H9 (cell line): ENCODE measurements at regions not wholly inside any gene's neighbourhood (a gene's known extent, or its start where the extent isn't known, plus 50 kb on each side); places are given as distances from the start of the nearest gene placed in this dataset.

Experiments used
- DNase-seq: peaks from one replicate; pipeline ENCODE4 v3.0.0-alpha.2; 2017
- H2AFZ ChIP-seq: one replicate; pipeline ENCODE4 v1.6.1; 2013; ENCODE audit warnings: mild to moderate bottlenecking, low read length, control low read depth, moderate library complexity
- H2AK5ac ChIP-seq: 2 replicates; pipeline ENCODE4 v1.6.1; 2013; ENCODE audit warnings: low read length, control low read depth, mixed read lengths; ENCODE audit not compliant: insufficient read length
- H2BK120ac ChIP-seq: one replicate; pipeline ENCODE4 v1.6.1; 2013; ENCODE audit warnings: low read depth, mild to moderate bottlenecking, low read length, control low read depth, inconsistent platforms; ENCODE audit not compliant: poor library complexity, severe bottlenecking
- H2BK12ac ChIP-seq: 2 replicates; pipeline ENCODE4 v1.6.1; 2013; ENCODE audit warnings: low read length, control low read depth, mixed read lengths, low read depth; ENCODE audit not compliant: insufficient read length
- H2BK15ac ChIP-seq: 2 replicates; pipeline ENCODE4 v1.6.1; 2013; ENCODE audit warnings: low read depth, low read length, control low read depth
- H2BK20ac ChIP-seq: one replicate; pipeline ENCODE4 v1.6.1; 2013; ENCODE audit warnings: low read depth, mild to moderate bottlenecking, low read length, control low read depth, inconsistent platforms; ENCODE audit not compliant: poor library complexity, severe bottlenecking
- H2BK5ac ChIP-seq: 2 replicates; pipeline ENCODE4 v1.6.1; 2013; ENCODE audit warnings: low read length, control low read depth, mixed read lengths; ENCODE audit not compliant: insufficient read length
- H3K14ac ChIP-seq: 2 replicates; pipeline ENCODE4 v1.6.1; 2013; ENCODE audit warnings: low read length, control low read depth; ENCODE audit not compliant: insufficient read depth
- H3K18ac ChIP-seq: 2 replicates; pipeline ENCODE4 v1.6.1; 2013; ENCODE audit warnings: low read depth, mild to moderate bottlenecking, mixed read lengths, low read length, control low read depth; ENCODE audit not compliant: insufficient read length
- H3K23ac ChIP-seq: 2 replicates; pipeline ENCODE4 v1.6.1; 2013; ENCODE audit warnings: low read length, control low read depth, mixed read lengths, low read depth; ENCODE audit not compliant: insufficient read length
- H3K23me2 ChIP-seq: 2 replicates; pipeline ENCODE4 v1.6.1; 2013; ENCODE audit warnings: low read depth, mild to moderate bottlenecking, mixed read lengths, low read length, control low read depth; ENCODE audit not compliant: insufficient read length, poor library complexity, severe bottlenecking
- H3K27ac ChIP-seq: 2 replicates; pipeline ENCODE4 v1.5.1; 2013; ENCODE audit warnings: low read length, control low read depth, mixed read lengths, low read depth; ENCODE audit not compliant: insufficient read length
- H3K27me3 ChIP-seq: 2 replicates; pipeline ENCODE4 v1.6.1; 2013; ENCODE audit warnings: low read length, control low read depth, inconsistent platforms; ENCODE audit not compliant: insufficient read depth
- H3K4ac ChIP-seq: 2 replicates; pipeline ENCODE4 v1.6.1; 2013; ENCODE audit warnings: low read depth, mild to moderate bottlenecking, control low read depth, inconsistent platforms, low read length, moderate library complexity
- H3K4me1 ChIP-seq: 2 replicates; pipeline ENCODE4 v1.6.1; 2013; ENCODE audit warnings: low read length, control low read depth, inconsistent platforms; ENCODE audit not compliant: insufficient read depth
- H3K4me2 ChIP-seq: 2 replicates; pipeline ENCODE4 v1.6.1; 2013; ENCODE audit warnings: low read length, control low read depth, mixed read lengths; ENCODE audit not compliant: insufficient read length, insufficient read depth
- H3K56ac ChIP-seq: 2 replicates; pipeline ENCODE4 v1.6.1; 2013; ENCODE audit warnings: low read depth, mild to moderate bottlenecking, mixed read lengths, low read length, control low read depth; ENCODE audit not compliant: insufficient read length
- H3K79me1 ChIP-seq: 2 replicates; pipeline ENCODE4 v1.6.1; 2013; ENCODE audit warnings: low read depth, mild to moderate bottlenecking, moderate library complexity, low read length, control low read depth, inconsistent platforms; ENCODE audit not compliant: insufficient read depth, poor library complexity, severe bottlenecking
- H3K79me2 ChIP-seq: 2 replicates; pipeline ENCODE4 v1.6.1; 2013; ENCODE audit warnings: low read length, control low read depth, inconsistent platforms; ENCODE audit not compliant: insufficient read depth
- H3K9ac ChIP-seq: 2 replicates; pipeline ENCODE4 v1.6.1; 2013; ENCODE audit warnings: low read length, control low read depth, mixed read lengths; ENCODE audit not compliant: insufficient read length; ENCODE audit errors: extremely low read depth
- H3K9me3 ChIP-seq: one replicate; pipeline ENCODE4 v1.6.1; 2013; ENCODE audit warnings: low read depth, low read length, inconsistent platforms; ENCODE audit not compliant: control insufficient read depth
- H3T11ph ChIP-seq: one replicate; pipeline ENCODE4 v1.6.1; 2013; ENCODE audit warnings: mild to moderate bottlenecking, low read length, control low read depth, inconsistent platforms
- H4K20me1 ChIP-seq: one replicate; pipeline ENCODE4 v1.6.1; 2013; ENCODE audit not compliant: control insufficient read depth, insufficient read length, insufficient read depth
- H4K5ac ChIP-seq: 2 replicates; pipeline ENCODE4 v1.6.1; 2013; ENCODE audit warnings: low read depth, mild to moderate bottlenecking, mixed read lengths, low read length, control low read depth; ENCODE audit not compliant: insufficient read length
- H4K8ac ChIP-seq: replicated peaks from 2 replicates; pipeline ENCODE4 v1.6.1; 2013; ENCODE audit warnings: low read length, control low read depth, mixed read lengths, low read depth; ENCODE audit not compliant: insufficient read length
- H4K91ac ChIP-seq: 2 replicates; pipeline ENCODE4 v1.6.1; 2013; ENCODE audit warnings: low read depth, mild to moderate bottlenecking, moderate library complexity, mixed read lengths, low read length, control low read depth; ENCODE audit not compliant: insufficient read length
- H3K27ac Mint-ChIP-seq, 3 experiments: 2 replicates in 2 of 3; 3 replicates in 1 of 3; pipeline ENCODE4 v1.8.0; 2020 to 2021; ENCODE audit warnings: mixed read lengths in 3 of 3, mild to moderate bottlenecking in 1 of 3, moderate library complexity in 1 of 3
- H3K27me3 Mint-ChIP-seq: 2 replicates; pipeline ENCODE4 v1.8.0; 2021; ENCODE audit warnings: low read depth, mild to moderate bottlenecking, moderate library complexity, mixed read lengths
- H3K36me3 Mint-ChIP-seq, 3 experiments: 2 replicates in 2 of 3; 3 replicates in 1 of 3; pipeline ENCODE4 v1.8.0; 2020 to 2021; ENCODE audit warnings: low read depth in 3 of 3, mixed read lengths in 3 of 3; ENCODE audit not compliant: insufficient read depth in 1 of 3
- H3K4me1 Mint-ChIP-seq, 2 experiments: 2 replicates each; pipeline ENCODE4 v1.8.0; 2020; ENCODE audit warnings: mixed read lengths in 2 of 2
- H3K4me3 Mint-ChIP-seq, 2 experiments: 2 replicates in 1 of 2; 3 replicates in 1 of 2; pipeline ENCODE4 v1.8.0; 2020 to 2021; ENCODE audit warnings: mild to moderate bottlenecking in 2 of 2, mixed read lengths in 2 of 2, moderate library complexity in 1 of 2
- H3K9me3 Mint-ChIP-seq, 2 experiments: 2 replicates in 1 of 2; 3 replicates in 1 of 2; pipeline ENCODE4 v1.8.0; 2020; ENCODE audit warnings: mild to moderate bottlenecking in 2 of 2, mixed read lengths in 2 of 2, moderate library complexity in 1 of 2
- WGBS: extraction: QIAGEN DNeasy Blood & Tissue Kit; methylation state at CpG from one replicate; pipeline ENCODE4 v1.1.7; 2013; ENCODE audit warnings: missing lambda C conversion rate, low lambda C conversion rate, mixed read lengths; ENCODE audit not compliant: insufficient read length; ENCODE audit errors: extremely low coverage; 5-methylcytosine and 5-hydroxymethylcytosine counted together
- TF ChIP-seq, protein P1 (sequence below): fragments of 200-600 bp; sonication (generic); conservative IDR thresholded peaks from 3 replicates; pipeline ENCODE4 v1.8.0; 2021; ENCODE audit warnings: antibody characterized with exemption, mild to moderate bottlenecking

- TF ChIP-seq, protein P1, sequence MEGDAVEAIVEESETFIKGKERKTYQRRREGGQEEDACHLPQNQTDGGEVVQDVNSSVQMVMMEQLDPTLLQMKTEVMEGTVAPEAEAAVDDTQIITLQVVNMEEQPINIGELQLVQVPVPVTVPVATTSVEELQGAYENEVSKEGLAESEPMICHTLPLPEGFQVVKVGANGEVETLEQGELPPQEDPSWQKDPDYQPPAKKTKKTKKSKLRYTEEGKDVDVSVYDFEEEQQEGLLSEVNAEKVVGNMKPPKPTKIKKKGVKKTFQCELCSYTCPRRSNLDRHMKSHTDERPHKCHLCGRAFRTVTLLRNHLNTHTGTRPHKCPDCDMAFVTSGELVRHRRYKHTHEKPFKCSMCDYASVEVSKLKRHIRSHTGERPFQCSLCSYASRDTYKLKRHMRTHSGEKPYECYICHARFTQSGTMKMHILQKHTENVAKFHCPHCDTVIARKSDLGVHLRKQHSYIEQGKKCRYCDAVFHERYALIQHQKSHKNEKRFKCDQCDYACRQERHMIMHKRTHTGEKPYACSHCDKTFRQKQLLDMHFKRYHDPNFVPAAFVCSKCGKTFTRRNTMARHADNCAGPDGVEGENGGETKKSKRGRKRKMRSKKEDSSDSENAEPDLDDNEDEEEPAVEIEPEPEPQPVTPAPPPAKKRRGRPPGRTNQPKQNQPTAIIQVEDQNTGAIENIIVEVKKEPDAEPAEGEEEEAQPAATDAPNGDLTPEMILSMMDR: no peak
- Histone ChIP-seq H2AK5ac (no peak overlapping the region), H3K23ac (no peak overlapping the region), H2BK20ac (no peak overlapping the region), H2BK12ac (no peak overlapping the region), H4K8ac (no peak overlapping the region), H2BK15ac (no peak overlapping the region), H4K20me1 (no peaks in the 10 kb centered on the region), H3K9me3 (no peaks in the 10 kb centered on the region), H3K18ac (no peak overlapping the region), H2BK120ac (no peak overlapping the region), H4K91ac (no peak overlapping the region), H3T11ph (no peak overlapping the region), H3K4ac (no peak overlapping the region), H3K56ac (no peak overlapping the region), H4K5ac (no peak overlapping the region), H3K4me2 (no peak overlapping the region), H3K14ac (no peak overlapping the region), H3K27me3 (no peaks in the 10 kb centered on the region; the same call in 1 of the 2 replicates), H3K79me1 (no peaks in the 10 kb centered on the region), H3K79me2 (no peaks in the 10 kb centered on the region), H3K27ac (no peak overlapping the region), H3K9ac (no peak overlapping the region), H3K23me2 (no peaks in the 10 kb centered on the region), H3K4me1 (peaks cover 7% of the 10 kb centered on the region; the same call in 1 of the 2 replicates), H2AFZ (no peak overlapping the region), H2BK5ac (no peak overlapping the region)
- Mint-ChIP-seq H3K9me3 (peaks cover 0 to 7% of the 10 kb centered on the region in 2 experiments; a peak in 1 of 5 replicates), H3K27me3 (peaks cover 14% of the 10 kb centered on the region), H3K4me1 (peaks cover 26 to 42% of the 10 kb centered on the region in 2 experiments), H3K36me3 (no peaks in the 10 kb centered on the region), H3K4me3 (no peak overlapping the region), H3K27ac (no peak overlapping the region)
- WGBS: no CpG with 5 or more reads among the region's 4 CpGs
- no peak for DNase-seq
Measured at GRCh38 chr16:86764551-86764950, 186.2 kb downstream of the FOXL1 start.
